Activated T-helper 2 cell treated with anti-CD3 and anti-CD28 coated beads, Interferon-gamma antibody, Interleukin-2, Interleukin-4, amounts not matched to agents 10 μg/mL and 5 μg/mL and 100 μg/mL, durations not matched to agents 14 hours and 24 hours and 36 hours (primary cell): ENCODE measurements at regions not wholly inside any gene's neighbourhood (a gene's known extent, or its start where the extent isn't known, plus 50 kb on each side); places are given as distances from the start of the nearest gene placed in this dataset.

Experiments used
- DNase-seq: peaks from one replicate; pipeline ENCODE4 v3.0.0; 2021; ENCODE audit warnings: low spot score
- H3K27ac Mint-ChIP-seq: one replicate; pipeline ENCODE4 v1.8.0; 2021; ENCODE audit warnings: mixed read lengths
- H3K27me3 Mint-ChIP-seq: one replicate; pipeline ENCODE4 v1.8.0; 2021; ENCODE audit warnings: low read depth, mixed read lengths
- H3K36me3 Mint-ChIP-seq: one replicate; pipeline ENCODE4 v1.8.0; 2021; ENCODE audit warnings: low read depth, mixed read lengths
- H3K4me1 Mint-ChIP-seq: one replicate; pipeline ENCODE4 v1.8.0; 2021; ENCODE audit warnings: low read depth, mixed read lengths
- H3K4me3 Mint-ChIP-seq: one replicate; pipeline ENCODE4 v1.8.0; 2021; ENCODE audit warnings: low read depth, mild to moderate bottlenecking, moderate library complexity, mixed read lengths
- H3K9me3 Mint-ChIP-seq: one replicate; pipeline ENCODE4 v1.8.0; 2021; ENCODE audit warnings: mixed read lengths
- intact Hi-C: fragments of 100-400 bp; cut with micrococcal nuclease; formaldehyde crosslinking; loops from one replicate; pipeline ENCODE4 v1.15.1; 2023

- no peaks in the 10 kb centered on the region for H3K9me3 Mint-ChIP-seq
- no peak overlapping the region for H3K4me3 Mint-ChIP-seq
- H3K27ac Mint-ChIP-seq, result no peak overlapping the region
- intact Hi-C loops, result no loop called here
- H3K27me3 Mint-ChIP-seq, result no peaks in the 10 kb centered on the region
- no peaks in the 10 kb centered on the region for H3K36me3 Mint-ChIP-seq
- DNase-seq, result no peak
- no peaks in the 10 kb centered on the region for H3K4me1 Mint-ChIP-seq
Observed at GRCh38 chr13:74695021-74695800, 561.0 kb upstream of the KLF12 start.

GRCh38 chr13:74687442-74688182 is 553.4 kb upstream of the KLF12 start:
- no peak for DNase-seq
- intact Hi-C loops, result no loop called here
- Mint-ChIP-seq H3K27me3 (no peaks in the 10 kb centered on the region), H3K4me1 (no peaks in the 10 kb centered on the region), H3K27ac (no peak overlapping the region), H3K9me3 (no peaks in the 10 kb centered on the region), H3K4me3 (no peak overlapping the region), H3K36me3 (no peaks in the 10 kb centered on the region)

- H3K9me3 Mint-ChIP-seq, result no peaks in the 10 kb centered on the region
- H3K4me3 Mint-ChIP-seq, result no peak overlapping the region
- H3K36me3 Mint-ChIP-seq, result no peaks in the 10 kb centered on the region
- intact Hi-C loops, result no loop called here
- H3K27me3 Mint-ChIP-seq, result no peaks in the 10 kb centered on the region
- DNase-seq, result no peak
- H3K4me1 Mint-ChIP-seq, result no peaks in the 10 kb centered on the region
- no peak overlapping the region for H3K27ac Mint-ChIP-seq
Observed at GRCh38 chr13:74683411-74683810, 549.2 kb upstream of the KLF12 start.

- Mint-ChIP-seq H3K4me3 (no peak overlapping the region), H3K36me3 (no peaks in the 10 kb centered on the region), H3K4me1 (no peaks in the 10 kb centered on the region), H3K9me3 (no peaks in the 10 kb centered on the region), H3K27ac (no peak overlapping the region), H3K27me3 (no peaks in the 10 kb centered on the region)
- no peak for DNase-seq
- intact Hi-C loops, result no loop called here
Observed at GRCh38 chr13:74682746-74683145, 548.5 kb upstream of the KLF12 start.

- H3K36me3 Mint-ChIP-seq, result no peaks in the 10 kb centered on the region
- no peak overlapping the region for H3K27ac Mint-ChIP-seq
- intact Hi-C loops, result no loop called here
- H3K4me1 Mint-ChIP-seq, result no peaks in the 10 kb centered on the region
- DNase-seq, result no peak
- H3K27me3 Mint-ChIP-seq, result no peaks in the 10 kb centered on the region
- H3K9me3 Mint-ChIP-seq, result no peaks in the 10 kb centered on the region
- H3K4me3 Mint-ChIP-seq, result no peak overlapping the region
Observed at GRCh38 chr13:74681891-74682290, 547.7 kb upstream of the KLF12 start.

GRCh38 chr13:74678308-74678965 is 544.2 kb upstream of the KLF12 start:
- H3K4me3 Mint-ChIP-seq, result no peak overlapping the region

GRCh38 chr13:74675972-74676371 is 541.8 kb upstream of the KLF12 start:
- Mint-ChIP-seq H3K9me3 (no peaks in the 10 kb centered on the region), H3K27me3 (no peaks in the 10 kb centered on the region), H3K4me1 (no peaks in the 10 kb centered on the region), H3K27ac (no peak overlapping the region), H3K36me3 (no peaks in the 10 kb centered on the region), H3K4me3 (no peak overlapping the region)
- intact Hi-C loops, result no loop called here
- no peak for DNase-seq

More at GRCh38 chr13:74678308-74678965, 544.2 kb upstream of the KLF12 start:
- Mint-ChIP-seq H3K27me3 (no peaks in the 10 kb centered on the region), H3K36me3 (no peaks in the 10 kb centered on the region), H3K4me1 (no peaks in the 10 kb centered on the region), H3K27ac (no peak overlapping the region), H3K9me3 (no peaks in the 10 kb centered on the region)
- no peak for DNase-seq
- intact Hi-C loops, result no loop called here

GRCh38 chr13:74675182-74675581 is 541.0 kb upstream of the KLF12 start:
- H3K9me3 Mint-ChIP-seq, result no peaks in the 10 kb centered on the region
- no peak overlapping the region for H3K27ac Mint-ChIP-seq
- H3K36me3 Mint-ChIP-seq, result no peaks in the 10 kb centered on the region
- no peak overlapping the region for H3K4me3 Mint-ChIP-seq
- no peaks in the 10 kb centered on the region for H3K4me1 Mint-ChIP-seq
- intact Hi-C loops, result no loop called here
- no peaks in the 10 kb centered on the region for H3K27me3 Mint-ChIP-seq
- DNase-seq, result no peak

GRCh38 chr13:74674720-74675119 is 540.5 kb upstream of the KLF12 start:
- DNase-seq, result no peak
- no peaks in the 10 kb centered on the region for H3K27me3 Mint-ChIP-seq
- H3K4me1 Mint-ChIP-seq, result no peaks in the 10 kb centered on the region
- no peaks in the 10 kb centered on the region for H3K9me3 Mint-ChIP-seq
- no peak overlapping the region for H3K4me3 Mint-ChIP-seq
- intact Hi-C loops, result no loop called here
- no peaks in the 10 kb centered on the region for H3K36me3 Mint-ChIP-seq
- no peak overlapping the region for H3K27ac Mint-ChIP-seq

- Mint-ChIP-seq H3K4me3 (no peak overlapping the region), H3K36me3 (no peaks in the 10 kb centered on the region), H3K27ac (no peak overlapping the region), H3K9me3 (no peaks in the 10 kb centered on the region), H3K27me3 (no peaks in the 10 kb centered on the region), H3K4me1 (no peaks in the 10 kb centered on the region)
- no peak for DNase-seq
- intact Hi-C loops, result no loop called here
Observed at GRCh38 chr13:74669149-74669548, 534.9 kb upstream of the KLF12 start.

- Mint-ChIP-seq H3K27me3 (no peaks in the 10 kb centered on the region), H3K4me1 (no peaks in the 10 kb centered on the region), H3K36me3 (no peaks in the 10 kb centered on the region), H3K27ac (no peak overlapping the region), H3K4me3 (no peak overlapping the region), H3K9me3 (no peaks in the 10 kb centered on the region)
- no peak for DNase-seq
- intact Hi-C loops, result no loop called here
Observed at GRCh38 chr13:74667656-74668203, 533.5 kb upstream of the KLF12 start.

- H3K27ac Mint-ChIP-seq, result no peak overlapping the region
- no peaks in the 10 kb centered on the region for H3K4me1 Mint-ChIP-seq
- intact Hi-C loops, result no loop called here
- no peaks in the 10 kb centered on the region for H3K36me3 Mint-ChIP-seq
- H3K4me3 Mint-ChIP-seq, result no peak overlapping the region
- DNase-seq, result no peak
- no peaks in the 10 kb centered on the region for H3K27me3 Mint-ChIP-seq
- H3K9me3 Mint-ChIP-seq, result no peaks in the 10 kb centered on the region
Observed at GRCh38 chr13:74662905-74663304, 528.7 kb upstream of the KLF12 start.

- Mint-ChIP-seq H3K36me3 (no peaks in the 10 kb centered on the region), H3K27ac (no peak overlapping the region), H3K27me3 (no peaks in the 10 kb centered on the region), H3K9me3 (no peaks in the 10 kb centered on the region), H3K4me3 (no peak overlapping the region), H3K4me1 (no peaks in the 10 kb centered on the region)
- intact Hi-C loops, result no loop called here
- DNase-seq, result no peak
Observed at GRCh38 chr13:74661851-74662250, 527.6 kb upstream of the KLF12 start.
